IPS DF 19.7 (cell line): ENCODE measurements at regions not wholly inside any gene's neighbourhood (a gene's known extent, or its start where the extent isn't known, plus 50 kb on each side); places are given as distances from the start of the nearest gene placed in this dataset.

ENCODE experiments used
- DNase-seq: peaks from one replicate; pipeline ENCODE4 v3.0.0-alpha.2; 2013; ENCODE audit warnings: low read depth, low spot score

DNA sequence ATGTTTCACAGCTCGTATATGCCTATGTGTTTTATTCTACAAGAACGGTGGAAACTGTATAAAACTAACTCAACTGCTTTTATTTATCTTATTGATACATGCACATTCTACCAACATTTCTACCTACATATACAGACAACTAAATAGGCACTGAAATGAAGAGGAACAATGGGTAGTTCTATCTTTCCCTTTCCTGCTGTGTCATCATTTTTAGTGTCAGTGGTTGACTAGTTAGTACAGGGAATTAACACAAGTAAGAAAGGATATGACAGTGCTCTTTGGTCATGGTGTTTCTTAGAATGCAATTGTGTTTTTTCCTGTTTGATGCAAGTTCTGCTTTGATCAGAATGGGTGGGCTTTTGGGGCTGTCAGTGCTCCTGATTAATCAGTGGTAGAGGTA, 293.8 kb upstream of the CTSO start:
- DNase-seq = no peak

DNA sequence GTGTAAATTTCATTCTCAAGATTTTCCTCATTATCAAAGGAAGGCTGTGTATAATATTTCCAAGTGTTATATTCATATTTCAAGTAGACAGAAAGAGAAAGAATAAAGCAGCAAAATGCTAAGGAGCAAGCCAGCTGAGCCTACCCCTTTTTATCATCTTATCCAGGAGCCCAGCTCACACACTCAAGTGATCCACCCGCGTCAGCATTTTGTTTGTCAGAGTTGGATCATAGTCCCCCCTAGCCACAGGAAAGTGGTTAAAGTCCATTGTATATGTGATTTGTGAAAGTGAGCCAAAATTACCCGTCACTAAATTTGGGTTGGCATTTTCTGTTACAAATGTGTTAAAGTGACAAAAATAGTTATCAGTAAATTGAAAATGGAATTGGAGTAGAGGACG, 289.3 kb upstream of the CTSO start:
- no peak for DNase-seq

DNA sequence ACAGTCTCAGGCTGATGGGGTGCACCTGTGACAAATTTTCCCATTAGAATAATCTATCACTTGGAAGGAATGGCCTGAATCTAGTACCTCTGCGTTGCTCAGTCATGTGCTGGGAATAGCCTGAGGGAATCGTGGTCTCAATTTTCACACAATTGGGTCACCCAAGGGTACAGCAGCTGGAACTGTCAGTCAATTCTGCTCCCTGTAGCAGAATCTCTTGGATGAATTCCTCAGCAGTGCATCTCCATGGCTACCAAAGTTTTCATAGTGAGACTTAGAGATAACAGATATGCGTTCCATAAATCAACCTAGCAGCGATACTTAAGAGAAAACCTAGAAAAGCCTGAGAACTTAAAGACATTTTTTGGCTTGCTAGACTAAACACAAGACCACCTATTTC, 288.7 kb upstream of the CTSO start:
- DNase-seq = no peak

DNA sequence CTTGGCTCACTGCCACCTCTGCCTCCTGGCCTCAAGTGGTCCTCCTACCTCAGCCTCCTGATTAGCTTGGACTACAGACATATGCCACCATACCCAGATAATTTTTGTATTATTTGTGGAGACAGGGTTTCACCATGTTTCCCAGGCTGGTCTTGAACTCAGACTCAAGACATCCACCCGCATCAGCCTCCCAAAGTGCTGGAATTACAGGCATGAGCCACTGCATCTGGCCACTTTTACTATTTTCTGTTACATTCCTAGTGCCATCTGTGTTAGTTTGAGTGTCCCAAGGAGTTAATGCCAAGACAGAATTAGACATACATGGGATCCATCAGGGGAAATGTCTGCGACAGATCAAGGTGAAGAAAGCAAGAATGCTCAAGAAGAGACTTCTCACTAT, 288.2 kb upstream of the CTSO start:
- no peak for DNase-seq

DNA sequence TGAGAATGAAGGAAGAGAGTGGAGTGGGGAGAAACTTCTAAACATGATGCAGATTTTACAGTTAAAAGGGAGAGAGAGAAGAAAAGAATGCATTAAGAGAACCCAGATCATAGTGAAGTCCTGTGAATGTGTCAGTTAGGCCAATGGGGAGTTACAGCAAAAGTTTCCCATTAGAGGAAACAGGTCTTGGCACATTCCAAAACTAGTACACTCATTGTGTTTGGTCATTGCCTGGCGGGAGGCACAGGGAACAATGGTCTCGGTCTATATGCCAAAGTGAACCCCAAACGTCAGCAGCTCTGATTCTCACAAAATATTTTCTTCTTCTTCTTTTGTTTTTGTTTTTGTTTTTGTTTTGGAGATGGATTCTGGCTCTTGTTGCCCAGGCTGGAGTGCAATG, 284.5 kb upstream of the CTSO start:
- peak; percentile 2 for DNase-seq

DNA sequence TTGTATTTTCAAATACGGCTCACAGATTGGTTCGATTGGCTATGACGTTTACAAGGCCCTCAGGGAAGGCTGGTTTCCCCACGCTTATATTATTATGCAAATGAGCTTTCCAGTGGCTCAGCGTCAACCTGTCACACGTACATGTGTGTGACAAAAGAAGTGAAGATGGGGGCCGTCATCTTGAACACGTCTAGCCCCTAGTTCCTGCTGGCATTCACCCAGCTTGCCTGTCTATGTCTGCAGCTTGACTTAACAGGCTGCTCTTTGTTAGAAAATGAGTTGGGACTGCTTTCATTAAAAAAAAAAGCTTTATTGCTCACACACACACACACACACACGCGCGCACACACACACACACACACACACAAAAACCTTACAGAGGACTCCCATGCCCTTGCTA, 283.6 kb upstream of the CTSO start:
- DNase-seq = no peak

DNA sequence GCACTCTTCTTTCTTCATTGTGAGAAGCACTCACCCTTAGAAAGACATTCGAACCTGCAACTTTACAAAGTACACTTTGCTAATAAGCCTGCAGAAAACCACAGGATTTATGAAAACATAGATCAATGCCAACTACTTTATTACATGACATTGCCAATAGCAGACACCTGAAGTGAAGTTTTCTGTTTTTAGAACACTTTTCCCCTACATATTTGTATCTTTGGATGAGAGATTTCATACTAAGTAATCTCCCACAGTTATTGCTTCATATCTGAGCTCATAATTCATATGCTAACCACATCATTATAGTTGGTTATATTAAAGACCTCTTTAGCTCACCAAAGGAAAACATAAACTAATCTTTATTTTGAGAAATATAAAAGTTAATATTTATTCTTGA, 276.5 kb upstream of the CTSO start:
- no peak for DNase-seq

DNA sequence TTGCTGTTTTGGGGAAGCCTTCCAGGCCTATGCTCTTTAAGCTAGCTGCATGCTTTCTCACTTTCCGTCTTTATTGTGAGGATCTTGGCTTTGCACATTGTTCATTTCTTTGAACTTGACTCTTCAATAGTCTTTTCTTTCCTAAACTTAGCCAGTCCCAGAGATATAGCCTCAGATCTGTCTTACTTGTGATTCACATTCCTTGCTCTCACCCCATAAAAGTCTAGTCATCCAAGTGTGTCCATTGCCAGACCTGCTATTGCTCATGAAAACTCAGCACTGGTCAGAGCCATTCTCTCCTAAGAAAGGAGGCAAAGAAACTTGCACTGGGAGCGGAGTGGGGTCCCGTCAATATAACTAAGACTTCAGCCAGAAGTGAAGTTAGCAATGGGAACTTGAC, 275.0 kb upstream of the CTSO start:
- no peak for DNase-seq

DNA sequence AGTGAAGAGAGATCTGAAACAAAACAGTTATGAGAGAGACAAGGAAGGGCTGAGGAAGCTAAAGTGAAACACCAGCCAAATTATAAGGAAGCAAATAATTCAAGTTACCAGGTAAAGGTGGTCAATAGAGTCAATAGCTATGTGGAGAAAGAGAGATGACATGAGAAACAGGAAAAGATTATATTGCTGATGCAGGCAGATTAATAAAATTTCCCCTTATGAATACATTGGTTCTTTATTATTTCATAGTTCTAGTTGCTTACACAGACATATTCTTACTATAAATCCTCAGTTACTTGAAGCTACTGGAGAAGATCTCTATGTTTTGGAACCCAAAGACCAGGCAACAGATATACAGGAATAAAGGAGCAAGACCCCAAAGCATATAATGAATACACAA, 273.7 kb upstream of the CTSO start:
- DNase-seq = no peak

DNA sequence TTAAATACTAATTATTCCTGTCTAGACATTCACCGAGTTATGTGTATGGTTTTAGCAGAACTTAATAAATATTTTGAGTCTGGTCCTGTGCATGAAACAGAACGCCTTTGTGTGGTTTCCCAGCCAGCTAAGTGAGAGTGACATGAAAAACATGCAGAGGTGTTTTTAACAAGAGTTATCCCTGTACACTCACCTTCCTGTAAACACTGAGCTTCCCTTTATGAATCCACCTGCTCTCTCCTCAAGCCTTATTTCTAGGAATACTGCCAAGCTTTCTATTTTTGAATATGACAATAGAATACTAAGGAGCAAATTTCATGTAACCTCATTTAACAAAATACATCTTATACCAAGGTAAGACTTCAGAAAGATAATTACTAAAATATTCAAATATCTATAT, 270.3 kb upstream of the CTSO start:
- no peak for DNase-seq

DNA sequence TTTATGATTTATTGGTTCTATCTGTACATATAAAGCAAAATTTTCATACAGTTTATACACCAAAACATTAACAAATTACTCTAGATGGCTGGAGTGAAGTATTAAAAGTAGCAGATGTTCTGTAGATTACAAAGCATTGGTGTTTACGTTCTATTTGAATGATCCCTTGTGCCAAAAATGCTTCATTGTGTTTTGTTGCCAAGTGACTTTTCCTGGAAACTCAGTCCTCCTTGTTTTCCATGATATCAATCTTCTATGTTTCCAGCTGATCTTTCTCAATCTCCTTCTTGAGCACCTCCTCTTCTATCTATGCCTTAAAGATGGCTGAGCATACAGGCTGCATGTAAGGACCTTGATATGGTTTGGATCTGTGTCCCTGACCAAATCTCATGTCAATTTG, 263.6 kb upstream of the CTSO start:
- no peak for DNase-seq

DNA sequence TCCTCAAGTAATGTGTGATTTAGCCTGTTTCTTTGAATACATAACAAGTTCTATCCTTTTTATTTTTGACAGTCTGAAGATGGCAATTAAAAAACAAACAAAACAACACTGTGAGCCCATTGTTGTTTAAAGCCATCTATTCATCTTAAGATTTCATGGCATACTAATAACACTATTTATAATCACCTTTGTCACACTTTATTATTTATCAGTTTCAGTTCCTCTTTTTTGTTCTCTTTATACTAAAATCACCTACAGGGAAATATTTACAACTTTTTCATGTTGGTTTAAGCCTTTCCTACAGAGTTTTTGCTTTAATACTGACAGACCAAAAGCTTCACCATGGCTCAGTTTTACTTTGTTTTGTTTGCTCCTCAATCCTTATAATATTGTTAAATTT, 247.4 kb upstream of the CTSO start:
- DNase-seq = no peak

DNA sequence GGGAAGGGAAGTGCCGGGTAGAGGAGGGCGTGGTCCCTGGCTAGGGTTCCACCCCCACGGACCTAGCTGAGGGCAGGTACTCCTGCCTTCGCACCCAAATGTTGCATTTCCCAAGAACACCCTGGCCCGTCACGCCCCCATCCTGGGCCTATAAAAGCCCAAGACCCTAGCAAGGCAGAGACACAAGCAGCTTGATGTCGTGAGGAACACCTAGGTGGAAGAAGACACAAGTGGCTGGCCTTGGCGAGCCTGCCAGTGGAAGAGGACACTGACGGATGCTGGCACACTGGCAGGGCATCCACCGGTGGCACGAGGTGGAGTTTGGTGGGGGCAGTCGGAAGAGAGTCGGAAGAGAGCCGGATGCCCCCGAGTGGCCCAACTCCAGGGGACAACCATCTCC, 244.8 kb upstream of the CTSO start:
- DNase-seq = no peak

DNA sequence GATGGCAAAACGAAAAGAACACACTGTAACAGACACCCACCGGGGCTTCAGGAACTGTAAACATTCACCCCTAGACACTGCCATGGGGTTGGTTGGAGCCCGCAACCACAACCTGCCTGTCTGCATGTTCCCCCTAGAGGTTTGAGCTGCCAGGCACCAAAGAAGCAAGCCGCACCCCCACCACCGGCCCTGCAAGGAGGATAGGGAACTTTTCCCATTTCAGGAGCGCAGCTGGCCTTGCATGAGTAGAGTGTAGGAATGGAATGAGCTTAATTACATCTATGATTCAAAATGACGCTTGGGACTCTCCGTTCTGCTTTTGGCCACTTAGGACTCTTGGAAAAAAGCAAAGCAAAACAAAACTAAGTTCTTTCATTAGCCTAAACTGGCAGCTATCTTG, 243.6 kb upstream of the CTSO start:
- no peak for DNase-seq

DNA sequence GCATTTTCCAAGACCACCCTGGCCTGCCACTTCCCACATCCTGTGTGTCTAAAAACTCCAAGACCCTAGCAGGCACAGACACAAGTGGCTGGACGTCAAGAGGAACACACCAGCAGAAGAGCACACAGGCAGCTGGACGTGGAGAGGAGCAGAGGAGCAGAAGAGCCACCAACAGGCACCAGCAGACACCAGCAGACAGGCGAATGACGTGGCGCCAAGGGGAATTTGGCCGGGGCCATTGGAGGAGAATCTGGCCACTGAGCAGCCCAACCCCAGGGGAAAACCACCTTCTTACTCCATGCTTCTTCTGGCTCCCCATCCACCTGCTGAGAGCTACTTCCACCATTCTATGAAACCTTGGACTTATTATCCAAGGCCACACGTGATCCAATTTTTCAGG, 243.1 kb upstream of the CTSO start:
- DNase-seq = no peak

DNA sequence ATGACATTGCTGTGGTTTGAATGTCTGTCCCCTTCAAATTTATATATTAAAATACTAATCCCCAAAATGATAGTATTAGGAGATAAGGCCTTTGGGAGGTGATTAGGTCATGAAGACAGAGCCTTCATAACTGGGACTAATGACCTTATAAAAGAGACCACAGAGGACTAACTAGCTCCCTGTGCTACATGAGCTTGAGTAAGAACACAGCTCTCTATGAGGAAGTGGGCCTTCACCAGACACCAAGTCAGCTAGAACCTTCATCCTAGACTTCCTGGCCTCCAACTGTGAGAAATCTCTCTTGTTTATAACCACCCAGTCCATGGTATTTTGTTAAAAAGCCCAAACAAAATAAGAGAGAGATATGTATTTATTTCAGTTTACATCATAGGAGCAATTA, 242.2 kb upstream of the CTSO start:
- no peak for DNase-seq

DNA sequence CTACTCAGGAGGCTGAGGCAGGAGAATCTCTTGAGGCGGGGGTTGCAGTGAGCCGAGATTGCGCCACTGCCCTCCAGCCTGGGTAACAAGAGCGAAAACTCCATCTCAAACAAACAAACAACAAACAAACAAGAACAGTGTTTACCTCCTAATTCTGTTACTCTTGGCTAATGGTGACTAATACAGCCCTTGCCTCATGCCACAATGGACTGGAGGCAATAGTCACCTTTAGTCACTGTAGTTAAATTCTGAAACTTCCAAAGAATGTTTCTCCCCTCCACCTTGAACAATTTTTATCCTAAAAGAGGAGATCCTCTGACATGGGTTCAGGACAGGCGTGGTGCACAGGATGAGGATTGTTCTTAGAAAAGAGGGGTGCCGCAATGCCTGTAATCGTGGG, 241.2 kb upstream of the CTSO start:
- no peak for DNase-seq

DNA sequence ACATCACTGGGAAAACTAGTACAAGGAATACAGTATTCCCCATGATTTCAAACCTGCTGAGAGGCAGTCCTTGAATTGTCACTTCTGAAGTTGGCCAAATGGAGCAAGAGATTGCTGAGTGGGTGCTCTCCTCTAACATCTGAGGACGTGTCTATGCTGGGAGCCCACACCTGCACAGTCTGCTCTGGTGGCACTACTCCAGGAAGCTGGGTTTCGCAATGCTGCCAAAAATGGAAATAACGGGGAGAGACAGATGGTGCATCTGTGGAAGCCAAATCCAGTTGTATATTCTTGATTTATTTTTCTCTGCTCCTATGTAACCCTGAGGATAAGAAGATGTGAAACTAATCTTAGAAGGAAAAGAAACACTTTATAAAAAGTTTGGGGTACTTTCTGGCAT, 240.1 kb upstream of the CTSO start:
- no peak for DNase-seq

DNA sequence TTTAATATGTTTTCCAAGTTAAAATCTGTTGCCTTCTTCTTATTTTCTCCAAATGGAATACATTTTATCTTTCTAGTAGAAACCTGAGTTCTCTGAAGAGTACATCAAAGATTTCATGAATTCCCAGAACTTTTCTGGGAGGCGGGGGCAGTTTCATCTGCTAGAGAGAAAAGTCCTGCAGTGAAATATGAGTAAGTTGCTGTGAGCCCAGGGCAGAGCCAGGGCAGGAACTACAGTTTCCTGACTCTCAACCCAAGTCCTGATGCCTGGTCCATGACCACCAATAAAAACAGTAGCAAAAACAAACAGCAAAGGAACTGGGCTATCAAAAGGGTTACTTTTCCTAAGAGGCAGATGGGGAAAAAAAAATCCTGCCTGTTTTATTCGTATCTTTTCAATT, 239.4 kb upstream of the CTSO start:
- no peak for DNase-seq

DNA sequence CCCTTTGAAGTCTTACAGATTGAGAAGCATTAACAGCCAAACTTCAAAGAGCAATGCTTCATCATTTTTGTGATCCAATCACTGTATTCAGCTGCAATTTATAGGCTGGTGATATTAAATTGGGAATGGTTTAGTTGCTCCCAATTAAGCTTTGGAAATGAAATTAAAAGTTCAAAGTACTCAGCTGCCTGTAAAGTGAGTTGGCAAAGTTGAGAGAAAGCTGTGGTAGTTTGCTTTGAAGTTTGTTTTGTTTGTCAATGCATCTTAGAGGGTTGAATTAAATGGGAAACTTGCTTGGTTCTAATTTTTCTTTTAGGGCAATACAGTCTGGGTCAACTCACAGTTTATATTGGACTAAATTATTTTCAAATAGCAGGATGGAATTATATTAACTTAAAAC, 238.4 kb upstream of the CTSO start:
- no peak for DNase-seq

DNA sequence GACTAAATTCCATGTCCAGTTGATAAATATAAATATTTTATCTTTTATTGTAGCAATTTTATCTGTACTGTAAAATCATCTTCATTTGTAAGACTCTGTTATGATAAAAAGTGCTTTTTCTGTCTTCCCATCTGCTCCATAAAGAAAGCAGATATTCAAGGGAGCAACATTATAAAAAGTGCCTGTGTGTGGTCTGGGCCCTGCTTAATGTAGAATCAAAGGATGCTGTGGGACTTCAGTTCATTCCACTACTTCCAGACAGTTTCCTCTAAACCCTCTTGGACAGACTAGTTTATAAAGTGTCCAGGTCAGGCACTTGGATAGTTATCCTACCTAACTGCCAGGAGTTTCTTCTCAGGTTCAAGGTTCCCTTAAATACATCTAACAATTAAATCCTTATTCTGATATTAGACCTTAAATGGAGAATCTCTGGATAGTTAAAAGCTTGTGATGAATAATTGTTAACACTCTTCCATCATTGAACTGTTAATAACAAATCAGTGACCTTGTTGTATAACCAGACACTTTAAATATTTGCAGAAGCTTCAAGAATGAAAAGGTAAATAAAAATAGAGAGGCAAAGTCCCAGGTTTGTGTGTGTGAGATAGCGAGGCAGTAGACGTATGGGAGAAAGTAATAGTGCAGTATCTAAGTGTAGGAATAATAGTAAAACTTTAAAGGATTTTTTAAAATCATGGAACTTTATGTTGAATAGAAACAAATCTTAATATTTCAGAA, 237.5 kb upstream of the CTSO start:
- DNase-seq = no peak

DNA sequence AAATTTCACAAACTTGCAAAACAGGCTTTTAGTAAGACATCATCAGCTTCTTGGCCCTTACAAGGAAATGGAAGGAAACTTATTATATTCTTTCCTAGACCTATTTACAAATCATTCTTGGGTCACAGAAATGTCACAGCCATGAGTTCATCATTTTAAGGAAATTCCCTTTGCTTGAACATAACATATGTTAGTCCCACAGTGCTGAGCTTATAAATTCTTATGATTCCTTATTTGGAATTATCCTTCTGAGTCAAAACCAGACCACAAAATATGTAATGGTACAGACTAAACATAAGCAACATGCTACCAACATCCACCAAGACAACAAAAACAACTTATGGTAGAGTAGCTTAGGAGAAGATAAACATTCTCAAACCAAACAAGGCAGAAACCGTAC, 236.9 kb upstream of the CTSO start:
- DNase-seq = no peak

DNA sequence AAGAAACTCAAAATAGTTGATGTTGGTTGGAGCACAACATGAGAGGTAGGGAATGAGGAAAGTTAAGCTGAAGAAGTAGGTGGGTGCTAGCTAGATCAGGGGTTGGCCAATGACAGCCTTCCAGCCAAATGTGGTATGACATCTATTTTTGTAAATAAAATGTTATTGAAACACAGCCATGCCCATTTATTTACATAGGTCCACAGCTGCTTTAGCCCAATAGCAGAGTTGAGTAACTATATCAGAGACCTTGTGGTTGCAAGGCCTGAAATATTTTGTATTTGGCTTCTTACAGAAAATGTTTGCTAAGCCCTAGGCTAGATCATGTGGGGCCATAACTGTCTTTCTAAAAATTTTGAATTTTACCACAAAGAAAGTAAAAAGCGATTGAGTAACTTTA, 234.9 kb upstream of the CTSO start:
- DNase-seq = no peak

DNA sequence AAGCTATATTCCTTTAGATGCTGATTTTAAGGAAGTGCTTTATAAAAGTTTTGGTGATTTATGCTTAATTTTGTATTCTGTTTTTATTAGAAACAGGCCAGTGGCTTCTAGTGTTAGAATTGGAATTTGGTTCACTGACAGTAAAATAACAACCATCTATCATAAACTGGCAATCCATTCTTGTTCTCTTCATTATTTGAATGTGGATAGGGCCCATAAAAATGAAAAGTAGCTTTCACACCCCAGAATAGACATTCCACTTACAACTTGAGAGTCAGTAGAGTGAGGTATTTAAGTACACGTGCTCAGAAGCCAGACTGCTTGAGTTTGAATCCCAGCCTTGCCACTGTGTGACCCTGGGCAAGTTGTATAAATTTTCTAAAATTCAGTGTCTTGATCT, 232.4 kb upstream of the CTSO start:
- DNase-seq = no peak
